ENCODE measurements at regions not wholly inside any gene's neighbourhood (a gene's known extent, or its start where the extent isn't known, plus 50 kb on each side); places are given as distances from the start of the nearest gene placed in this dataset.
"Not testable (repeated sequence)": the region's sequence is repeated elsewhere in the genome, so short reads cannot be mapped to it uniquely, and the experiment has no call there.

GRCh38 chr22:48401523-48401922 is 1426.2 kb downstream of the BRD1 start:
- 20 to 100% (median 76%) methylated on average over 1 of the region's 1 CpG; no CpG with 5 or more reads in 4 of the 10 experiments for WGBS, 10 experiments
- H3K27ac ChIP-seq; H3K4me1 ChIP-seq (replicated peaks in 1 of 2); ATAC-seq (replicated peaks in 6 of 8); in situ Hi-C loops (cut with MboI; ENCODE audit: low pct_unique_long_range_greater_than_20kb in 2 of 9, low sequenced_read_pairs in 9 of 9, unreplicated experiment in 9 of 9); H3K4me3 ChIP-seq: not testable (repeated sequence)

- no peak overlapping the region for H3K27ac ChIP-seq
- no peak for ATAC-seq (replicated peaks in 6 of 8)
- H3K4me1 ChIP-seq (replicated peaks in 1 of 2), result no peaks in the 10 kb centered on the region
- H3K4me3 ChIP-seq, result no peak overlapping the region
- in situ Hi-C loops (cut with MboI; ENCODE audit: low pct_unique_long_range_greater_than_20kb in 2 of 9, low sequenced_read_pairs in 9 of 9, unreplicated experiment in 9 of 9), result no loop called here
- WGBS, 10 experiments, result 33 to 98% (median 39%) methylated on average over 1 to 8 of the region's 11 CpGs; no CpG with 5 or more reads in 3 of the 10 experiments
Measured at GRCh38 chr22:48398181-48398905, 1429.3 kb downstream of the BRD1 start.

GRCh38 chr22:48397531-48398180 is 1430.0 kb downstream of the BRD1 start:
- in situ Hi-C loops (cut with MboI; ENCODE audit: low pct_unique_long_range_greater_than_20kb in 2 of 9, low sequenced_read_pairs in 9 of 9, unreplicated experiment in 9 of 9), result no loop called here
- no peak overlapping the region for H3K27ac ChIP-seq
- 33 to 100% (median 80%) methylated on average over 1 to 9 of the region's 16 CpGs; no CpG with 5 or more reads in 2 of the 10 experiments for WGBS, 10 experiments
- no peak overlapping the region for H3K4me3 ChIP-seq
- ATAC-seq (replicated peaks in 6 of 8), result no peak
- no peaks in the 10 kb centered on the region for H3K4me1 ChIP-seq (replicated peaks in 1 of 2)

GRCh38 chr22:48396785-48397530 is 1430.7 kb downstream of the BRD1 start:
- WGBS, 10 experiments, result 33 to 100% (median 60%) methylated on average over 1 to 12 of the region's 31 CpGs; no CpG with 5 or more reads in 5 of the 10 experiments
- Histone ChIP-seq H3K4me1 (replicated peaks in 1 of 2) (no peaks in the 10 kb centered on the region), H3K4me3 (no peak overlapping the region), H3K27ac (no peak overlapping the region)
- in situ Hi-C loops (cut with MboI; ENCODE audit: low pct_unique_long_range_greater_than_20kb in 2 of 9, low sequenced_read_pairs in 9 of 9, unreplicated experiment in 9 of 9), result no loop called here
- no peak for ATAC-seq (replicated peaks in 6 of 8)

GRCh38 chr22:48396091-48396784 is 1431.4 kb downstream of the BRD1 start:
- no peaks in the 10 kb centered on the region for H3K4me1 ChIP-seq (replicated peaks in 1 of 2)
- no peak overlapping the region for H3K4me3 ChIP-seq
- H3K27ac ChIP-seq, result no peak overlapping the region
- in situ Hi-C loops (cut with MboI; ENCODE audit: low pct_unique_long_range_greater_than_20kb in 2 of 9, low sequenced_read_pairs in 9 of 9, unreplicated experiment in 9 of 9), result no loop called here
- ATAC-seq (replicated peaks in 6 of 8), result no peak
- whole genome bisulfite sequencing, 10 experiments, result 40 to 80% (median 46%) methylated on average over 1 to 4 of the region's 20 CpGs; no CpG with 5 or more reads in 6 of the 10 experiments

GRCh38 chr22:48395201-48395600 is 1432.5 kb downstream of the BRD1 start:
- Histone ChIP-seq H3K27ac (no peak overlapping the region), H3K4me3 (no peak overlapping the region), H3K4me1 (replicated peaks in 1 of 2) (no peaks in the 10 kb centered on the region)
- no peak for ATAC-seq (replicated peaks in 6 of 8)
- in situ Hi-C loops (cut with MboI; ENCODE audit: low pct_unique_long_range_greater_than_20kb in 2 of 9, low sequenced_read_pairs in 9 of 9, unreplicated experiment in 9 of 9), result no loop called here
- 47 to 100% (median 81%) methylated on average over 1 to 9 of the region's 13 CpGs; no CpG with 5 or more reads in 5 of the 10 experiments for WGBS, 10 experiments

GRCh38 chr22:48394787-48395186 is 1432.9 kb downstream of the BRD1 start:
- ATAC-seq (replicated peaks in 6 of 8), result no peak
- in situ Hi-C loops (cut with MboI; ENCODE audit: low pct_unique_long_range_greater_than_20kb in 2 of 9, low sequenced_read_pairs in 9 of 9, unreplicated experiment in 9 of 9), result no loop called here
- Histone ChIP-seq H3K4me1 (replicated peaks in 1 of 2) (no peaks in the 10 kb centered on the region), H3K4me3 (no peak overlapping the region), H3K27ac (no peak overlapping the region)
- 29 to 93% (median 53%) methylated on average over 1 to 5 of the region's 8 CpGs; no CpG with 5 or more reads in 4 of the 10 experiments for WGBS, 10 experiments

- no peak overlapping the region for H3K27ac ChIP-seq
- no peak overlapping the region for H3K4me3 ChIP-seq
- 35 to 100% (median 60%) methylated on average over 1 to 7 of the region's 10 CpGs; no CpG with 5 or more reads in 1 of the 10 experiments for WGBS, 10 experiments
- in situ Hi-C loops (cut with MboI; ENCODE audit: low pct_unique_long_range_greater_than_20kb in 2 of 9, low sequenced_read_pairs in 9 of 9, unreplicated experiment in 9 of 9), result no loop called here
- H3K4me1 ChIP-seq (replicated peaks in 1 of 2), result no peaks in the 10 kb centered on the region
- ATAC-seq (replicated peaks in 6 of 8), result no peak
Measured at GRCh38 chr22:48393885-48394284, 1433.8 kb downstream of the BRD1 start.

- WGBS, 10 experiments, result 15 to 100% (median 70%) methylated on average over 1 to 10 of the region's 13 CpGs; no CpG with 5 or more reads in 3 of the 10 experiments
- ATAC-seq (replicated peaks in 6 of 8), result peak in 1 of 8 experiments; percentile 38
- Histone ChIP-seq H3K4me3 (no peak overlapping the region), H3K4me1 (replicated peaks in 1 of 2) (no peaks in the 10 kb centered on the region), H3K27ac (no peak overlapping the region)
- in situ Hi-C loops (cut with MboI; ENCODE audit: low pct_unique_long_range_greater_than_20kb in 2 of 9, low sequenced_read_pairs in 9 of 9, unreplicated experiment in 9 of 9), result no loop called here
Measured at GRCh38 chr22:48393041-48393370, 1434.7 kb downstream of the BRD1 start.

- ATAC-seq (replicated peaks in 6 of 8), result no peak
- Histone ChIP-seq H3K4me3 (no peak overlapping the region), H3K4me1 (replicated peaks in 1 of 2) (no peaks in the 10 kb centered on the region), H3K27ac (no peak overlapping the region)
- WGBS, 10 experiments, result 18 to 80% (median 46%) methylated on average over 1 to 4 of the region's 5 CpGs; no CpG with 5 or more reads in 2 of the 10 experiments
- in situ Hi-C loops (cut with MboI; ENCODE audit: low pct_unique_long_range_greater_than_20kb in 2 of 9, low sequenced_read_pairs in 9 of 9, unreplicated experiment in 9 of 9), result no loop called here
Measured at GRCh38 chr22:48391820-48392219, 1435.9 kb downstream of the BRD1 start.

- H3K27ac ChIP-seq, result no peak overlapping the region
- no peak for ATAC-seq (replicated peaks in 6 of 8)
- 0 to 100% (median 60%) methylated on average over 1 to 14 of the region's 16 CpGs; no CpG with 5 or more reads in 1 of the 10 experiments for WGBS, 10 experiments
- H3K4me3 ChIP-seq, result no peak overlapping the region
- in situ Hi-C loops (cut with MboI; ENCODE audit: low pct_unique_long_range_greater_than_20kb in 2 of 9, low sequenced_read_pairs in 9 of 9, unreplicated experiment in 9 of 9), result no loop called here
- no peaks in the 10 kb centered on the region for H3K4me1 ChIP-seq (replicated peaks in 1 of 2)
Measured at GRCh38 chr22:48391171-48391711, 1436.4 kb downstream of the BRD1 start.

GRCh38 chr22:48389916-48390315 is 1437.8 kb downstream of the BRD1 start:
- H3K27ac ChIP-seq, result no peak overlapping the region
- H3K4me3 ChIP-seq, result no peak overlapping the region
- 20 to 98% (median 60%) methylated on average over 1 to 8 of the region's 8 CpGs; no CpG with 5 or more reads in 5 of the 10 experiments for WGBS, 10 experiments
- peak in 1 of 8 experiments; percentile 96 for ATAC-seq (replicated peaks in 6 of 8)
- in situ Hi-C loops (cut with MboI; ENCODE audit: low pct_unique_long_range_greater_than_20kb in 2 of 9, low sequenced_read_pairs in 9 of 9, unreplicated experiment in 9 of 9), result no loop called here
- H3K4me1 ChIP-seq (replicated peaks in 1 of 2), result no peaks in the 10 kb centered on the region
